ENCODE measurements at regions not wholly inside any gene's neighbourhood (a gene's known extent, or its start where the extent isn't known, plus 50 kb on each side); places are given as distances from the start of the nearest gene placed in this dataset.

- TF ChIP-seq, protein P1, sequence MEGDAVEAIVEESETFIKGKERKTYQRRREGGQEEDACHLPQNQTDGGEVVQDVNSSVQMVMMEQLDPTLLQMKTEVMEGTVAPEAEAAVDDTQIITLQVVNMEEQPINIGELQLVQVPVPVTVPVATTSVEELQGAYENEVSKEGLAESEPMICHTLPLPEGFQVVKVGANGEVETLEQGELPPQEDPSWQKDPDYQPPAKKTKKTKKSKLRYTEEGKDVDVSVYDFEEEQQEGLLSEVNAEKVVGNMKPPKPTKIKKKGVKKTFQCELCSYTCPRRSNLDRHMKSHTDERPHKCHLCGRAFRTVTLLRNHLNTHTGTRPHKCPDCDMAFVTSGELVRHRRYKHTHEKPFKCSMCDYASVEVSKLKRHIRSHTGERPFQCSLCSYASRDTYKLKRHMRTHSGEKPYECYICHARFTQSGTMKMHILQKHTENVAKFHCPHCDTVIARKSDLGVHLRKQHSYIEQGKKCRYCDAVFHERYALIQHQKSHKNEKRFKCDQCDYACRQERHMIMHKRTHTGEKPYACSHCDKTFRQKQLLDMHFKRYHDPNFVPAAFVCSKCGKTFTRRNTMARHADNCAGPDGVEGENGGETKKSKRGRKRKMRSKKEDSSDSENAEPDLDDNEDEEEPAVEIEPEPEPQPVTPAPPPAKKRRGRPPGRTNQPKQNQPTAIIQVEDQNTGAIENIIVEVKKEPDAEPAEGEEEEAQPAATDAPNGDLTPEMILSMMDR (IDR thresholded peaks at IDR 0.05; ENCODE audit: insufficient read depth, low read depth, low read length), result no peak
- DNase-seq (ENCODE audit: low read depth), result no peak
- no peak overlapping the region for H3K4me3 ChIP-seq (ENCODE audit: low read depth, low read length)
Measured at GRCh38 chr6:119523556-119523955, 174.0 kb upstream of the MAN1A1 start.

DNA sequence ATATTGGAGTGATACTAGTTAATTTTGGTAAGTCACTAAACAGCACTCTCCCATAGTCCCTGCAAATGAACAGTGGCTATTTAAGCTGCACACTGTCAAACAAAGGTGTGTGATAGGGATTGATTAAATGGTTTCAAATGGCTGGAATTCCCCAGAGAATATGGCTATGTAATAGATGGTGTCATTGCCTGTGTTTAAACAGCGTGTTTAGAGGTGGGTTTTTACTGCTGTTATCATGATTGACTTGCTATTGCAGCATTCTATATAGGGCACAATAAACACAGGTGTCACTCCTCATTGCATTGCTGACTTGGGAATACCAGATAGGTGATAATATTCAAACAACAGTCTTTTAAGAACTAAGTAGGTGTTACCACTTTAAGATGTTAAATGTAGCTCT lies 171.7 kb upstream of the MAN1A1 start:
- H3K4me3 ChIP-seq (ENCODE audit: low read depth, low read length), result no peak overlapping the region
- TF ChIP-seq, protein P1 (IDR thresholded peaks at IDR 0.05; ENCODE audit: insufficient read depth, low read depth, low read length), result no peak
- no peak for DNase-seq (ENCODE audit: low read depth)

GRCh38 chr6:119517428-119517827 lies 167.9 kb upstream of the MAN1A1 start:
- TF ChIP-seq, protein P1 (IDR thresholded peaks at IDR 0.05; ENCODE audit: insufficient read depth, low read depth, low read length), result no peak
- DNase-seq (ENCODE audit: low read depth), result no peak
- H3K4me3 ChIP-seq (ENCODE audit: low read depth, low read length), result no peak overlapping the region

DNA sequence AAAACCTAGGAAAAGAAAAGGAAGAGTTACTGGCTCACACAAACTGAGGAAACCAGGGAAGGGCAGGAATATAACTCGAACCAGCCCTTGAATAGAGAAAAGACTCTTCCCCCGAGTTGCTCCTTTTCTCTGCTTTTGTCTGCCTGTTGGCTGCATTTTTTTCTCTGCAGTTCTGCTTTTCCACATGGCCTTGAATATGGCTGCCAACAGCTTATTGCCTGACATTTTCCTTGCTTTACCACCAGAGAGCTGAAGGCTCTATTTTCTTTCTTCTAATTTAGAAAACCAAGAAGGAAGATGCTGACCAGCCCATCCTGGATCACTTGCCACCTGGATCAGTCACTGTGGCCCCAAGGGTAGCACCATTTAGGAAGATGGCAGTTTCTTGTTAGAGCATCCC lies 164.8 kb upstream of the MAN1A1 start:
- no peak for DNase-seq (ENCODE audit: low read depth)
- no peak overlapping the region for H3K4me3 ChIP-seq (ENCODE audit: low read depth, low read length)
- TF ChIP-seq, protein P1 (IDR thresholded peaks at IDR 0.05; ENCODE audit: insufficient read depth, low read depth, low read length), result no peak

- H3K4me3 ChIP-seq (ENCODE audit: low read depth, low read length), result no peak overlapping the region
- TF ChIP-seq, protein P1 (IDR thresholded peaks at IDR 0.05; ENCODE audit: insufficient read depth, low read depth, low read length), result no peak
- DNase-seq (ENCODE audit: low read depth), result no peak
Measured at GRCh38 chr6:119511024-119511423, 161.5 kb upstream of the MAN1A1 start.

DNA sequence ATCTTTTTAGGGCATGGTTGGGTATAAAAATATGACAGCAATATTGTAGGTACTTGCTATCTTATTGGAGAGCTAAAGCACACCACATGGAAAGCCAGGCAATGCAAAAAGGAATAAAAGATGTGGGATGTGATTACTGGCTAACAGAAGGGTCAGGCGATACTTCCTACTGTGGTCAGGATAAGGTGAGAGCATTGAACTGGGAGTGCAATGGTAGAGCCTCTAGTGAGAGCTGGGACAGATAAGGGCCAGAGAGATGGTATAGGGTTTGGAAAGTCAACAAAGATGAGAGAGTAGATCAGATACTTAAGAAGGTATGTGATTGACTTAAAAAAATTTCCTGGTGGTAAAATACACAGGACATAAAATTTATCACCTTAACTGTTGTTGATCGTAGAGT lies 160.7 kb upstream of the MAN1A1 start:
- TF ChIP-seq, protein P1 (IDR thresholded peaks at IDR 0.05; ENCODE audit: insufficient read depth, low read depth, low read length), result no peak
- DNase-seq (ENCODE audit: low read depth), result no peak

GRCh38 chr6:119506631-119507174 lies 157.1 kb upstream of the MAN1A1 start:
- DNase-seq (ENCODE audit: low read depth), result no peak
- TF ChIP-seq, protein P1 (IDR thresholded peaks at IDR 0.05; ENCODE audit: insufficient read depth, low read depth, low read length), result no peak
- H3K4me3 ChIP-seq (ENCODE audit: low read depth, low read length), result no peak overlapping the region

More for the DNA sequence above, 160.7 kb upstream of the MAN1A1 start:
- H3K4me3 ChIP-seq (ENCODE audit: low read depth, low read length), result no peak overlapping the region
